GM06990 (cell line): ENCODE measurements at regions not wholly inside any gene's neighbourhood (a gene's known extent, or its start where the extent isn't known, plus 50 kb on each side); places are given as distances from the start of the nearest gene placed in this dataset.

Source experiments
- DNase-seq: peaks from one replicate; pipeline ENCODE4 v3.0.0-alpha.2; 2011; ENCODE audit not compliant: insufficient read length; ENCODE audit errors: extremely low read depth
- H3K27me3 ChIP-seq: replicated peaks from 2 replicates; pipeline ENCODE4 v1.6.0; 2011; ENCODE audit warnings: low read length; ENCODE audit not compliant: control insufficient read depth, insufficient read depth
- H3K36me3 ChIP-seq: 2 replicates; pipeline ENCODE4 v1.5.1; 2011; ENCODE audit warnings: low read length; ENCODE audit not compliant: control insufficient read depth, insufficient read depth
- H3K4me3 ChIP-seq: replicated peaks from 2 replicates; pipeline ENCODE4 v1.5.1; 2011; ENCODE audit warnings: low read depth, mild to moderate bottlenecking, control low read depth, low read length
- TF ChIP-seq, protein P1 (sequence below): IDR thresholded peaks from 2 replicates; pipeline ENCODE4 v1.5.1; 2011; ENCODE audit warnings: low read length, control low read depth, mild to moderate bottlenecking, inconsistent platforms; ENCODE audit not compliant: insufficient read depth, poor library complexity, severe bottlenecking

DNA sequence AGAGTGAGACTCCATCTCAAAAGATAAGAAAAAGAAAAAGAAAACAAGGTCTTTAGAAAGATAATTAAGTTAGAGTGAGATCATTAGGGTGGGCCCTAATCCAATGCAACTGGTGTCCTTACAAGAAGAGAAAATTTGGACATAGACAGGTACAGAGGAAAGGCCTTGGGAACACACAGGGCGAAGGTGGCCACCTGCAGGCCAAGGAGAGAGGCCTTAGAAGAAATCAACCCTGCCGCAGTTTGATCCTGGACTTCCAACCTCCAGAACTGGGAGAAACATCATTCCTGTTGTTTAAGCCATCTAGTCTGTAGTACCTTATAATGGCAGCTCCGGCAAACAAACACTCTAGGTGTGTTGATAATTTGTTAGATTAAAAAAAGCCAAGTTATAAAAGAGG lies 491.9 kb downstream of the MED13L start:
- no peak for DNase-seq
- H3K36me3 ChIP-seq, result no peaks in the 10 kb centered on the region
- no peaks in the 10 kb centered on the region for H3K27me3 ChIP-seq
- TF ChIP-seq, protein P1, sequence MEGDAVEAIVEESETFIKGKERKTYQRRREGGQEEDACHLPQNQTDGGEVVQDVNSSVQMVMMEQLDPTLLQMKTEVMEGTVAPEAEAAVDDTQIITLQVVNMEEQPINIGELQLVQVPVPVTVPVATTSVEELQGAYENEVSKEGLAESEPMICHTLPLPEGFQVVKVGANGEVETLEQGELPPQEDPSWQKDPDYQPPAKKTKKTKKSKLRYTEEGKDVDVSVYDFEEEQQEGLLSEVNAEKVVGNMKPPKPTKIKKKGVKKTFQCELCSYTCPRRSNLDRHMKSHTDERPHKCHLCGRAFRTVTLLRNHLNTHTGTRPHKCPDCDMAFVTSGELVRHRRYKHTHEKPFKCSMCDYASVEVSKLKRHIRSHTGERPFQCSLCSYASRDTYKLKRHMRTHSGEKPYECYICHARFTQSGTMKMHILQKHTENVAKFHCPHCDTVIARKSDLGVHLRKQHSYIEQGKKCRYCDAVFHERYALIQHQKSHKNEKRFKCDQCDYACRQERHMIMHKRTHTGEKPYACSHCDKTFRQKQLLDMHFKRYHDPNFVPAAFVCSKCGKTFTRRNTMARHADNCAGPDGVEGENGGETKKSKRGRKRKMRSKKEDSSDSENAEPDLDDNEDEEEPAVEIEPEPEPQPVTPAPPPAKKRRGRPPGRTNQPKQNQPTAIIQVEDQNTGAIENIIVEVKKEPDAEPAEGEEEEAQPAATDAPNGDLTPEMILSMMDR, result no peak
- H3K4me3 ChIP-seq, result no peak overlapping the region

DNA sequence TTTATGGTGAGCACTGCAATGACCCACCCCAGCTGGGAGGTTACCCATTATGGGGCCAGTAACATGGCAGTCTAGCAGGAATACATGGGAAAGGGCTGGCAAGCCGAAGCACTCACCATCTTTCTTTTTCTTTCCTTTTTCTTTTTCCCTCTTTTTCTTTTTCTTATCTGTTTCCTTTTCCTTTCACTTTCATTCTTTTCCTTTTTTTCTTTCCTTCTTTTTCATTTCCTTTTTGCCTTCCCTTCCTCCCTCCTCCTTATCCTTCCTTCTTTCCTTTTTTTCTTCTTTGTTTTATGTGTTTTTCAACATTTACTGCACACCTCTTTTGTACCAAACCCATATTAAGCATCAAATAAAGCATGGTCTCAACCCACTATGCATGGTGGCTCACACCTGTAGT lies 501.1 kb downstream of the MED13L start:
- Histone ChIP-seq H3K4me3 (no peak overlapping the region), H3K27me3 (no peaks in the 10 kb centered on the region), H3K36me3 (no peaks in the 10 kb centered on the region)
- TF ChIP-seq, protein P1, result no peak
- no peak for DNase-seq

DNA sequence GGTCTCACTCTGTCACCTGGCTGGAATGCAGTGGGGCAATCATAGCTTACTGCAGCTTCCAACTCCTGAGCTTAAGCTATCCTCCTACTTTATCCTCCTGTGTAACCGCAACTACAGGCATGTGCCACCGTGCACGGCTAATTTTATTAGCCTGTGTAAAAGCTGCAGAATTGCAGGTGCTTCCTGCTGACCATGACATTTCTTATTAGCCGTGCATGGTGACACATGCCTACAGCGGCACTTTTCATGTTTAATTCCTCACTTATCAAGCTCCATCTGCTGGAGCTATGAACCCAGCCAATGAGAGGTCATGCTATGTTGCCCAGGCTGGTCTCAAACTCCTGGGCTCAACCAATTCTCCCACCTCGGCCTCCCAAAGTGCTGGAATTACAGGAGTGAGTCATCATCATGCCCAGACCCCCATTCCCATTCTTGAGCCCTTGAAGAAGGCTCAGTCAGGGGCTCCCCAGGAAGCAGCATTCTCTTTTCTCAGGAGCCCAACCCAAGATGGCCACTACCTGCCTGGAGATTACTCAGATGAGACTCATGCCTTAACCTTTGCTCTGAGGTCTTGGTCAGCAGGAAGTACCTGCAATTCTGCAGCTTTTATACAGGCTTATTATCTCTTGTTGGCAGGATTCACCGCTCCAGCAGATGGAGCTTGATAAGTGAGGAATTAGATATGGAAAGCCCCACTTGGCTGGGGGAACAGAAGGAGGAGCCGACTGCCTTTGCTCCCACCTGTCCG lies 503.2 kb downstream of the MED13L start:
- TF ChIP-seq, protein P1, result no peak
- Histone ChIP-seq H3K36me3 (no peaks in the 10 kb centered on the region), H3K27me3 (no peaks in the 10 kb centered on the region), H3K4me3 (no peak overlapping the region)
- no peak for DNase-seq

DNA sequence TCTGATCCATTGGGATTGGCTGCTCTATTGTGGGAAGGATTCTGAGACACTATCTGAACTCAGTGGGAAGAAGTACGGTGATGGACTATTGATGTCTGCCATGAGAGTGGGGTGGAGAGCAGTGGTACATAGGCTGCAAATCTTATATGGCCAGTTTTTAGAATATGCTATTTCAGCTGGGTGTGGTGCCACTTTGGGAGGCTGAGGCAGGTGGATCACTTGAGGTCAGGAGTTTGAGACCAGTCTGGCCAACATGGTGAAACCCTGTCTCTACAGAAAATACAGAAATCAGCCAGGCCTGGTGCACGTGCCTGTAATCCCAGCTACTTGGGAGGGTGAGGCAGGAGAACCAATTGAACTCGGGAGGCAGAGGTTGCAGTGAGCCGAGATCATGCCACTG lies 505.9 kb downstream of the MED13L start:
- TF ChIP-seq, protein P1, result no peak
- no peaks in the 10 kb centered on the region for H3K27me3 ChIP-seq
- no peak overlapping the region for H3K4me3 ChIP-seq
- no peak for DNase-seq
- H3K36me3 ChIP-seq, result no peaks in the 10 kb centered on the region

DNA sequence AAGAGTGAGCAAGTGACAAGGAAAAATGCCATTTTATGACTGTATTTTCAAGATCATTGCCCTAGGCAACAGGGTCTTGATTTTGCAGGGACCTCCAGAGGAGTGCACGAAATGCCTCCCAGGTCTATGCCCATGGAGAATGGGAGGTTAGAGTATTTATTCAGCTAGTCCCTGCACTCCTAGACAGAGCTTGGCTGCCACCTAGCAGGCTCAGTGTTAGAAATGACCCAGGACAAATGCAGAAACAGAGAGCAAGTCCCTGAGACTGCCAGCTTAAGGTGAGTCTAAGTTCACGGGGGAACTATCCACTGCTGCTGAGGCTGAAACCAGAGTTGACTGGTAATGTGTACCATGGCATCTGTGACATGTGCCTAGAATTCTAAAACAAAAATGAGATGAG lies 506.4 kb downstream of the MED13L start:
- no peak overlapping the region for H3K4me3 ChIP-seq
- TF ChIP-seq, protein P1, result no peak
- no peaks in the 10 kb centered on the region for H3K36me3 ChIP-seq
- H3K27me3 ChIP-seq, result no peaks in the 10 kb centered on the region
- DNase-seq, result no peak

DNA sequence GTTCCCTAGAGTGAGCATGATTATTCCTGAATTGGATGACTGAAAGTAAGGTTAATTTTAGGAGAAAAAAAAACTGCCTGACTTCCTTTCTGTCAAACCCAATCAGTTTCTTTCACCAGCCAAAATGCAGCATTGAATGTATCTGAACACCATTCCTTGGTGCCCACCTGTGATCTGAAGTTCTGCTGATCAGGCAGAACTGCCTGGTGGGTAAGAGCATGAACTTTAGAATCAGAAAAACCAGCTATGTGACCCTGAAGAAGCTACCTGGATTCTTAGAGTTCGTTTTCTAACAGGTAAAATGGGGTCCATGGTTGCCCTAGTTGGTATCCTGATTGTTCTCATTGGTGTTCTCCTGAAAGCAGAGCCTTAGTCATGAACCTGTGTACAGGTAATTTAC lies 506.9 kb downstream of the MED13L start:
- no peak for DNase-seq
- H3K36me3 ChIP-seq, result no peaks in the 10 kb centered on the region
- no peak overlapping the region for H3K4me3 ChIP-seq
- H3K27me3 ChIP-seq, result no peaks in the 10 kb centered on the region
- TF ChIP-seq, protein P1, result no peak
